ENCODE measurements at regions not wholly inside any gene's neighbourhood (a gene's known extent, or its start where the extent isn't known, plus 50 kb on each side); places are given as distances from the start of the nearest gene placed in this dataset.

GRCh38 chr15:57823325-57823882 lies 116.9 kb downstream of the POLR2M start:
- DNase-seq (ENCODE audit: low spot score): no peak

- no peak for DNase-seq (ENCODE audit: low spot score)
These were observed 117.7 kb downstream of the POLR2M start for GRCh38 chr15:57824186-57824585.

GRCh38 chr15:57827021-57827420 lies 120.5 kb downstream of the POLR2M start:
- no peak for DNase-seq (ENCODE audit: low spot score)

- no peak for DNase-seq (ENCODE audit: low spot score)
These were observed 121.5 kb downstream of the POLR2M start for GRCh38 chr15:57827971-57828370.

- no peak for DNase-seq (ENCODE audit: low spot score)
These were observed 125.7 kb downstream of the POLR2M start for GRCh38 chr15:57832183-57832582.

GRCh38 chr15:57835119-57835518 lies 128.6 kb downstream of the POLR2M start:
- DNase-seq (ENCODE audit: low spot score): no peak

- no peak for DNase-seq (ENCODE audit: low spot score)
These were observed 142.8 kb downstream of the POLR2M start for GRCh38 chr15:57849317-57849716.

GRCh38 chr15:57854531-57854930 lies 148.0 kb downstream of the POLR2M start:
- no peak for DNase-seq (ENCODE audit: low spot score)

- no peak for DNase-seq (ENCODE audit: low spot score)
These were observed 151.4 kb downstream of the POLR2M start for GRCh38 chr15:57857871-57858270.

- no peak for DNase-seq (ENCODE audit: low spot score)
These were observed 152.7 kb downstream of the POLR2M start for GRCh38 chr15:57859130-57859685.

- peak; percentile 13 for DNase-seq (ENCODE audit: low spot score)
These were observed 154.6 kb downstream of the POLR2M start for GRCh38 chr15:57861034-57861638.

- no peak for DNase-seq (ENCODE audit: low spot score)
These were observed 155.5 kb downstream of the POLR2M start for GRCh38 chr15:57861815-57862586.

GRCh38 chr15:57862761-57863160 lies 156.2 kb downstream of the POLR2M start:
- DNase-seq (ENCODE audit: low spot score): no peak

- no peak for DNase-seq (ENCODE audit: low spot score)
These were observed 158.8 kb downstream of the POLR2M start for GRCh38 chr15:57865294-57865693.

- DNase-seq (ENCODE audit: low spot score): no peak
These were observed 159.7 kb downstream of the POLR2M start for GRCh38 chr15:57866149-57866736.

GRCh38 chr15:57867970-57868798 lies 161.7 kb downstream of the POLR2M start:
- DNase-seq (ENCODE audit: low spot score): no peak

GRCh38 chr15:57870667-57871066 lies 164.2 kb downstream of the POLR2M start:
- DNase-seq (ENCODE audit: low spot score): no peak

GRCh38 chr15:57872281-57873030 lies 165.9 kb downstream of the POLR2M start:
- no peak for DNase-seq (ENCODE audit: low spot score)

- DNase-seq (ENCODE audit: low spot score): no peak
These were observed 167.2 kb downstream of the POLR2M start for GRCh38 chr15:57873564-57874209.

GRCh38 chr15:57875347-57875746 lies 168.8 kb downstream of the POLR2M start:
- DNase-seq (ENCODE audit: low spot score): no peak

- no peak for DNase-seq (ENCODE audit: low spot score)
These were observed 172.1 kb downstream of the POLR2M start for GRCh38 chr15:57878573-57878972.
